ENCODE measurements at regions not wholly inside any gene's neighbourhood (a gene's known extent, or its start where the extent isn't known, plus 50 kb on each side); places are given as distances from the start of the nearest gene placed in this dataset.

DNA sequence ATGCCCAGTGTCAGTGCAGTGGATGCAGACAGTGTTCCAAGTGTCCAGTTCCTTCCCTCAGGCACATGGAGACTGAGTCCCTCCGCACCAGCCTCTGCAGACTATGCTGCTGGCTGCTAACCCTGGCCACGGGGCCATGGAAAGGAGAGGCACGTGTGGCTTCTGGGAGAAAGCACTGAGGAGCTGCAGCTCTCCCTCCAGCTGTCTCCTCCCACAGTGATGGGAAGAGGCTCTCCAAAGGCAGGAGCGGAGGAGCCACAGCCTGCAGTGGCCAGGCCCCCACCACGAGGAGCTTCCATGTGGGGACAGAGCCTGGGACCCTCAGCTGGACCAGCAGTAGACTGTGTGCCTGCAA is 141.1 kb downstream of the NDUFA10 start:
- H3K4me1 ChIP-seq (ENCODE audit: insufficient read depth): no peaks in the 10 kb centered on the region
- no peak overlapping the region for H3K27ac ChIP-seq (ENCODE audit: low read depth)
- Mint-ChIP-seq H3K4me3 (no peak overlapping the region), H3K36me3 (ENCODE audit: low read depth) (peaks cover 6% of the 10 kb centered on the region; the same call in 2 of the 3 replicates), H3K27me3 (ENCODE audit: insufficient read depth, low read depth, poor library complexity) (peaks cover 6% of the 10 kb centered on the region), H3K27ac (no peak overlapping the region), H3K4me1 (peaks cover 2% of the 10 kb centered on the region; the same call in 2 of the 3 replicates), H3K9me3 (peaks cover 31% of the 10 kb centered on the region)
- no peak overlapping the region for H3K4me2 ChIP-seq
- DNase-seq (ENCODE audit: low spot score) (no peak), ATAC-seq (no peak)
- no peaks in the 10 kb centered on the region for H3K27me3 ChIP-seq (ENCODE audit: insufficient read depth)
- no peak for TF ChIP-seq CTCF (conservative IDR thresholded peaks at IDR 0.05; ENCODE audit: low read depth in 2 of 2)
- TF ChIP-seq NANOG (IDR thresholded peaks at IDR 0.05; ENCODE audit: borderline replicate concordance): no peak
- TF ChIP-seq EZH2 (IDR thresholded peaks at IDR 0.05; ENCODE audit: low read depth, unreplicated experiment): no peak
- no peak for TF ChIP-seq ZNF114 (CRISPR knock-in tag; IDR thresholded peaks at IDR 0.05)
- no peak for TF ChIP-seq CREB1 (CRISPR knock-in tag; IDR thresholded peaks at IDR 0.05; ENCODE audit: low read depth)
- TF ChIP-seq, protein P1, sequence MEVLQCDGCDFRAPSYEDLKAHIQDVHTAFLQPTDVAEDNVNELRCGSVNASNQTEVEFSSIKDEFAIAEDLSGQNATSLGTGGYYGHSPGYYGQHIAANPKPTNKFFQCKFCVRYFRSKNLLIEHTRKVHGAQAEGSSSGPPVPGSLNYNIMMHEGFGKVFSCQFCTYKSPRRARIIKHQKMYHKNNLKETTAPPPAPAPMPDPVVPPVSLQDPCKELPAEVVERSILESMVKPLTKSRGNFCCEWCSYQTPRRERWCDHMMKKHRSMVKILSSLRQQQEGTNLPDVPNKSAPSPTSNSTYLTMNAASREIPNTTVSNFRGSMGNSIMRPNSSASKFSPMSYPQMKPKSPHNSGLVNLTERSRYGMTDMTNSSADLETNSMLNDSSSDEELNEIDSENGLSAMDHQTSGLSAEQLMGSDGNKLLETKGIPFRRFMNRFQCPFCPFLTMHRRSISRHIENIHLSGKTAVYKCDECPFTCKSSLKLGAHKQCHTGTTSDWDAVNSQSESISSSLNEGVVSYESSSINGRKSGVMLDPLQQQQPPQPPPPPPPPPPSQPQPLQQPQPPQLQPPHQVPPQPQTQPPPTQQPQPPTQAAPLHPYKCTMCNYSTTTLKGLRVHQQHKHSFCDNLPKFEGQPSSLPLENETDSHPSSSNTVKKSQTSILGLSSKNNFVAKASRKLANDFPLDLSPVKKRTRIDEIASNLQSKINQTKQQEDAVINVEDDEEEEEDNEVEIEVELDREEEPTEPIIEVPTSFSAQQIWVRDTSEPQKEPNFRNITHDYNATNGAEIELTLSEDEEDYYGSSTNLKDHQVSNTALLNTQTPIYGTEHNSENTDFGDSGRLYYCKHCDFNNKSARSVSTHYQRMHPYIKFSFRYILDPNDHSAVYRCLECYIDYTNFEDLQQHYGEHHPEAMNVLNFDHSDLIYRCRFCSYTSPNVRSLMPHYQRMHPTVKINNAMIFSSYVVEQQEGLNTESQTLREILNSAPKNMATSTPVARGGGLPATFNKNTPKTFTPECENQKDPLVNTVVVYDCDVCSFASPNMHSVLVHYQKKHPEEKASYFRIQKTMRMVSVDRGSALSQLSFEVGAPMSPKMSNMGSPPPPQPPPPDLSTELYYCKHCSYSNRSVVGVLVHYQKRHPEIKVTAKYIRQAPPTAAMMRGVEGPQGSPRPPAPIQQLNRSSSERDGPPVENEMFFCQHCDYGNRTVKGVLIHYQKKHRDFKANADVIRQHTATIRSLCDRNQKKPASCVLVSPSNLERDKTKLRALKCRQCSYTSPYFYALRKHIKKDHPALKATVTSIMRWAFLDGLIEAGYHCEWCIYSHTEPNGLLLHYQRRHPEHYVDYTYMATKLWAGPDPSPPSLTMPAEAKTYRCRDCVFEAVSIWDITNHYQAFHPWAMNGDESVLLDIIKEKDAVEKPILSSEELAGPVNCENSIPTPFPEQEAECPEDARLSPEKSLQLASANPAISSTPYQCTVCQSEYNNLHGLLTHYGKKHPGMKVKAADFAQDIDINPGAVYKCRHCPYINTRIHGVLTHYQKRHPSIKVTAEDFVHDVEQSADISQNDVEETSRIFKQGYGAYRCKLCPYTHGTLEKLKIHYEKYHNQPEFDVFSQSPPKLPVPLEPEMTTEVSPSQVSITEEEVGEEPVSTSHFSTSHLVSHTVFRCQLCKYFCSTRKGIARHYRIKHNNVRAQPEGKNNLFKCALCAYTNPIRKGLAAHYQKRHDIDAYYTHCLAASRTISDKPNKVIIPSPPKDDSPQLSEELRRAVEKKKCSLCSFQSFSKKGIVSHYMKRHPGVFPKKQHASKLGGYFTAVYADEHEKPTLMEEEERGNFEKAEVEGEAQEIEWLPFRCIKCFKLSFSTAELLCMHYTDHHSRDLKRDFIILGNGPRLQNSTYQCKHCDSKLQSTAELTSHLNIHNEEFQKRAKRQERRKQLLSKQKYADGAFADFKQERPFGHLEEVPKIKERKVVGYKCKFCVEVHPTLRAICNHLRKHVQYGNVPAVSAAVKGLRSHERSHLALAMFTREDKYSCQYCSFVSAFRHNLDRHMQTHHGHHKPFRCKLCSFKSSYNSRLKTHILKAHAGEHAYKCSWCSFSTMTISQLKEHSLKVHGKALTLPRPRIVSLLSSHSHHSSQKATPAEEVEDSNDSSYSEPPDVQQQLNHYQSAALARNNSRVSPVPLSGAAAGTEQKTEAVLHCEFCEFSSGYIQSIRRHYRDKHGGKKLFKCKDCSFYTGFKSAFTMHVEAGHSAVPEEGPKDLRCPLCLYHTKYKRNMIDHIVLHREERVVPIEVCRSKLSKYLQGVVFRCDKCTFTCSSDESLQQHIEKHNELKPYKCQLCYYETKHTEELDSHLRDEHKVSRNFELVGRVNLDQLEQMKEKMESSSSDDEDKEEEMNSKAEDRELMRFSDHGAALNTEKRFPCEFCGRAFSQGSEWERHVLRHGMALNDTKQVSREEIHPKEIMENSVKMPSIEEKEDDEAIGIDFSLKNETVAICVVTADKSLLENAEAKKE (CRISPR knock-in tag; IDR thresholded peaks at IDR 0.05): no peak
- TF ChIP-seq JUNB (IDR thresholded peaks at IDR 0.05; ENCODE audit: unreplicated experiment): no peak
- TF ChIP-seq REST (IDR thresholded peaks at IDR 0.05; ENCODE audit: unreplicated experiment): no peak
- no peak for TF ChIP-seq EZH2phosphoT487 (IDR thresholded peaks at IDR 0.05; ENCODE audit: unreplicated experiment)
- TF ChIP-seq STAT1 (IDR thresholded peaks at IDR 0.05; ENCODE audit: unreplicated experiment): no peak
- H2AFZ ChIP-seq: no peak overlapping the region
- no peaks in the 10 kb centered on the region for H4K20me1 ChIP-seq (replicated peaks; ENCODE audit: insufficient read depth)
- no peaks in the 10 kb centered on the region for H3F3A ChIP-seq (replicated peaks; ENCODE audit: low read depth)
- peaks cover 4% of the 10 kb centered on the region; the same call in 1 of the 2 replicates for H3K36me3 ChIP-seq (ENCODE audit: insufficient read depth)
- H3K9me2 ChIP-seq (ENCODE audit: insufficient read depth): no peaks in the 10 kb centered on the region
- no peak overlapping the region for H3K4me3 ChIP-seq
- H3K79me2 ChIP-seq (replicated peaks; ENCODE audit: insufficient read depth): no peaks in the 10 kb centered on the region
